ENCODE measurements at regions not wholly inside any gene's neighbourhood (a gene's known extent, or its start where the extent isn't known, plus 50 kb on each side); places are given as distances from the start of the nearest gene placed in this dataset.
A peak's percentile ranks its signal among the peaks of the same experiment; 100 is the strongest.

DNA sequence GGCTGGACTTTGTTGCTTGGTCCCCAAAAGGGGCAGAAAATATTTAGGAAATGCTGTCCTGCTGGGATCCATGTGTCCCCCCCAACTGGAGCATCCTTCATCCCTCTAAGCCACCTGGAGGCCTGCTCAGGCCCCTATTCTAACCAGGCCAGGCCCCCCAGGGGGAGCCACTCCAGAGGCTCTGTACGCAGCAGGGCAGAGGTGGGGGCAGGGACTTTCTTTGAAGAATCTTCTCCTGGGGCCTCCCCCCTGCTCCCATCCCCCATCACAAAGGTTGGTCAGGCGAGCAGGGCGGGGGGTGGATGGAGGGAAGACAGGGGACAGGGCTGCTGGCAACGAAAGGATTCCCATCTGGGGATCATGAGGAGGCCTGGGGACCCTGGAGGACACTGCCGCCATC lies 170.8 kb downstream of the MN1 start (continued):
- peak; percentile 34; the same call in 1 of the 2 replicates for TF ChIP-seq SP1 (IDR thresholded peaks at IDR 0.05; ENCODE audit: low read depth, low read length)
- TF ChIP-seq, protein P1, sequence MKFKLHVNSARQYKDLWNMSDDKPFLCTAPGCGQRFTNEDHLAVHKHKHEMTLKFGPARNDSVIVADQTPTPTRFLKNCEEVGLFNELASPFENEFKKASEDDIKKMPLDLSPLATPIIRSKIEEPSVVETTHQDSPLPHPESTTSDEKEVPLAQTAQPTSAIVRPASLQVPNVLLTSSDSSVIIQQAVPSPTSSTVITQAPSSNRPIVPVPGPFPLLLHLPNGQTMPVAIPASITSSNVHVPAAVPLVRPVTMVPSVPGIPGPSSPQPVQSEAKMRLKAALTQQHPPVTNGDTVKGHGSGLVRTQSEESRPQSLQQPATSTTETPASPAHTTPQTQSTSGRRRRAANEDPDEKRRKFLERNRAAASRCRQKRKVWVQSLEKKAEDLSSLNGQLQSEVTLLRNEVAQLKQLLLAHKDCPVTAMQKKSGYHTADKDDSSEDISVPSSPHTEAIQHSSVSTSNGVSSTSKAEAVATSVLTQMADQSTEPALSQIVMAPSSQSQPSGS (IDR thresholded peaks at IDR 0.05; ENCODE audit: low read length) = no peak
- TF ChIP-seq TEAD4 (IDR thresholded peaks at IDR 0.05; ENCODE audit: low read depth, low read length) = 0 out of 2 replicates have a peak, but pooled peaks have one; percentile 8
- peak; percentile 30; the same call in 1 of the 2 replicates for TF ChIP-seq EGR1 (IDR thresholded peaks at IDR 0.05; ENCODE audit: borderline replicate concordance, low read depth, low read length)
- TF ChIP-seq ASH2L (IDR thresholded peaks at IDR 0.05; ENCODE audit: low read length) = peak; percentile 33
- no peak for TF ChIP-seq RBBP5 (IDR thresholded peaks at IDR 0.05; ENCODE audit: borderline replicate concordance, low read depth, low read length)

All from H1 (cell line).